ENCODE measurements at regions not wholly inside any gene's neighbourhood (a gene's known extent, or its start where the extent isn't known, plus 50 kb on each side); places are given as distances from the start of the nearest gene placed in this dataset.

- TF ChIP-seq GABPB1 (CRISPR knock-in tag; IDR thresholded peaks at IDR 0.05): no peak
Measured at GRCh38 chr6:144339859-144340452, 54.8 kb downstream of the UTRN start (continued).

GRCh38 chr6:144340541-144341371, 55.6 kb downstream of the UTRN start:
- no peak for ATAC-seq
- POLR2A ChIA-PET: interaction anchor here (1.1 to 1.7 kb wide), 2 partner anchors 14 to 54 kb away, joined by 3 read pairs; no protein-coding TSS in a partner anchor
- Mint-ChIP-seq H3K9me3 (no peaks in the 10 kb centered on the region), H3K27me3 (ENCODE audit: low read depth) (no peaks in the 10 kb centered on the region), H3K36me3 (no peaks in the 10 kb centered on the region; the same call in 1 of the 2 replicates), H3K27ac (peak overlapping the region; percentile 32; the same call in 1 of the 2 replicates), H3K4me3 (no peak overlapping the region), H3K4me1 (peaks cover 64% of the 10 kb centered on the region)
- DNase-seq (ENCODE audit: low spot score): no peak
- CTCF ChIA-PET: interaction anchor here (0.6 kb wide), 1 partner anchor 12 kb away, joined by 4 read pairs; no protein-coding TSS in a partner anchor
- TF ChIP-seq IRF2 (CRISPR knock-in tag; IDR thresholded peaks at IDR 0.05; ENCODE audit: borderline replicate concordance, low read depth) (no peak), ZNF219 (CRISPR knock-in tag; IDR thresholded peaks at IDR 0.05; ENCODE audit: borderline replicate concordance) (no peak), CREB1 (CRISPR knock-in tag; IDR thresholded peaks at IDR 0.05) (no peak), GTF2I (CRISPR knock-in tag; conservative IDR thresholded peaks at IDR 0.05) (no peak), CTCF (IDR thresholded peaks at IDR 0.05) (no peak), ZNF121 (CRISPR knock-in tag; IDR thresholded peaks at IDR 0.05) (no peak), MXD4 (CRISPR knock-in tag; IDR thresholded peaks at IDR 0.05; ENCODE audit: borderline replicate concordance) (no peak), CREM (CRISPR knock-in tag; IDR thresholded peaks at IDR 0.05) (no peak), ZNF281 (CRISPR knock-in tag; IDR thresholded peaks at IDR 0.05) (no peak), ZBTB21 (CRISPR knock-in tag; IDR thresholded peaks at IDR 0.05; ENCODE audit: borderline replicate concordance) (no peak), FOXK1 (CRISPR knock-in tag; IDR thresholded peaks at IDR 0.05) (no peak), ELF4 (CRISPR knock-in tag; IDR thresholded peaks at IDR 0.05; ENCODE audit: low read depth) (no peak), TCF7 (CRISPR knock-in tag; IDR thresholded peaks at IDR 0.05; ENCODE audit: low read depth) (no peak), E2F4 (CRISPR knock-in tag; IDR thresholded peaks at IDR 0.05; ENCODE audit: borderline replicate concordance, low read depth) (no peak), ZMAT4 (CRISPR knock-in tag; IDR thresholded peaks at IDR 0.05) (no peak), SMAD4 (CRISPR knock-in tag; IDR thresholded peaks at IDR 0.05) (no peak), CBFB (CRISPR knock-in tag; IDR thresholded peaks at IDR 0.05; ENCODE audit: low read depth) (no peak), ATF6 (CRISPR knock-in tag; IDR thresholded peaks at IDR 0.05) (no peak), ZNF671 (CRISPR knock-in tag; IDR thresholded peaks at IDR 0.05) (no peak)

All from WTC11 (cell line).